Middle frontal gyrus (tissue), 1 donor: ENCODE measurements at regions not wholly inside any gene's neighbourhood (a gene's known extent, or its start where the extent isn't known, plus 50 kb on each side); places are given as distances from the start of the nearest gene placed in this dataset.

ENCODE experiments used
- DNase-seq: peaks from one replicate; pipeline ENCODE4 v3.0.0-alpha.2; 2015; ENCODE audit warnings: low spot score; ENCODE audit errors: extremely low spot score

- no peak for DNase-seq
Observed at GRCh38 chr7:94054130-94054529, 50.0 kb upstream of the BET1 start.

DNA sequence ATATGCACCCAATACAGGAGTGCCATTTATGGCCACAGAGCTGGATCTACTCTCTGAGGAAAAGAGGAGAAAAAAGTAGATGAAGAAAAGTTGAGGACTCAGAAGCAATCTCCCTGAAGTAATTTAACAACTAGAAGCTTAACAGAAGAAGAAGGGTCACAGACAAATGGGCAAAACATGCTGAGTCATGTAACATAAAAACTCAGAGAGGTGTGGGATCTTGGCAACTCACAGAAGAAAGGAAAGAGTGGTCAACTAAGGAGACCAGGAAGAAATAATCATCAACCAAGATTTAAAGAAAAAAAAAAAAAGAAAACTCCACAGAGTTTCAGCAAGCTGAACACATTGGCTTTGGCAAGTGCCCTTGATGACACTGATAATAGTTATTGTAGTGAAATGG lies 51.8 kb upstream of the BET1 start:
- DNase-seq: no peak

DNA sequence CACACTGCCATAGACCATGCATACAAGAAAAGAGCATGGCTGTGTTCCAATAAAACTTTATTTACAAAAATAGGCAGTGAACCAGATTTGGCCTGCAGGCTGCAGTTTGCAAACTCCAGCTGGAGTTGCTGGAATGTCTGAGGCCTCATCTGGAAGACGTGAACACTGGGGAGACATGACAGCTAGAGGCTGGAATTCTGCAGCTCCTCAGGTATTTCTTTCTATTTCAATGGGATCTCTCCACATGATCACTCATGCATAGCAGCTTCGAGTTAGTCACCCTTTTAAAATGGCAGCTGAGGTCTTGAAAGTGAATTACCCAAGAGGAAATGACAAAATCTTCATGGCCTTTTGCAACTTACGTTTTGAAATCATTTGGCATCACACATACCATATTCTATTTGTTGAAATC lies 52.6 kb upstream of the BET1 start:
- no peak for DNase-seq

- DNase-seq: no peak
Observed at GRCh38 chr7:94057955-94058354, 53.8 kb upstream of the BET1 start.

DNA sequence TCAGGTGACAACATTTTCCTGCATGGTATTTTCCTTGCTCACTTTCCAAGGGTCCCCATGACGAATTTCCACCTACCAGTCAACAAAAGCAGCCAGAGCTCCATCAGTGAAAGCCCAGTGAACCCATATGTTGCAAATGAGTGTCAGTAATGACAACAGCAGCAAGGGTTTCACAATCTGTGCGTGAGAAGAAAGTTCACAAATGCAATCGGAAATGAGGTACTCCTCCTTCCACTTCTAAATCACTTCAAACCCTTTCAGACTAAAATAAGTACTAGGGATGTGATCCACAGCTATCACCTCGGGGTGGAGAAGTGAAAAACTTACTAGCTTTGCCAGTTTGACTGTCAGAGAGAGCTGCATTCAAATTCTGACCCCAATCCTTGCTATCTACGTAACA lies 55.6 kb upstream of the BET1 start:
- DNase-seq: no peak

- no peak for DNase-seq
Observed at GRCh38 chr7:94060752-94061151, 56.6 kb upstream of the BET1 start.

GRCh38 chr7:94061326-94061725 lies 57.2 kb upstream of the BET1 start:
- no peak for DNase-seq

DNA sequence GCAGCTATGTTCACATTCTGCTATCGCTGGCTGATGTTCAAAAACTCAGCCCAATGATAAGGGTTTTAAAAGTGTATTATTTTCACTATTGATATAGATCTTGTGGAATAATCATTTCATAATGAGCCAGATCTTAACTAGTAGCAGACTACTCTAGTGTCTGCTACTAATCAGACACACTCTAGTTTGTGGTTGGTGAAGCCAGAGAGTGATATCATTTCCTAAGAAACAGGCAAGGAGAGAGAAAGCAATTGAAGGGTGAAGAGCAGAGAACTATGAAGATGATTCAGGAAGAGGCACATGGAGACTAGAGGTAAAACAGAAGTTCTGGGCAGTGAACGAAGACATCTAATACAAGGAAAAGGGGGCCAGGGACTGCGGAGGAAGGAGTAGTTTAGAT lies 58.2 kb upstream of the BET1 start:
- DNase-seq: no peak

GRCh38 chr7:94064541-94065191 lies 60.5 kb upstream of the BET1 start:
- no peak for DNase-seq

GRCh38 chr7:94067047-94067446 lies 62.9 kb upstream of the BET1 start:
- DNase-seq: no peak

- DNase-seq: no peak
Observed at GRCh38 chr7:94067506-94067905, 63.4 kb upstream of the BET1 start.

GRCh38 chr7:94069162-94069739 lies 65.1 kb upstream of the BET1 start:
- DNase-seq: no peak

- no peak for DNase-seq
Observed at GRCh38 chr7:94080551-94080950, 76.4 kb upstream of the BET1 start.

DNA sequence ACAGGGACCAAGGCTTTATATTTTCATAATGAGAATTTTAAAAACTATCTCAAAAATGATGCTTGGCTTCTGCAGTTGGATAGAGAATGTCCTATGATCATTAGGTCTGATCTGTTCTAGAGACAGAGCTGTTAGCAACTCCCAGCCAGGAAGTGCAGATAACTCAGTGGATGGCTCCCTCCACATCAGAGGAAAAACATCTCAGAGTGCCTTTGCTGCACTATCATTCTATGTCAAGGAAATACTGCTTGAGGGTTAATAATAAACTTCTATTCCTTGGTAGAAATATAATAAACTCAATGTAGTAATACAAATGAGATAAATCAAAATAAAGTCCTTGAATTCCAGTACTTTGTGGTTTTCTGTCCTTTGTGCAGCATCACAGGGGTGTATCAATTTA lies 78.0 kb upstream of the BET1 start:
- no peak for DNase-seq

DNA sequence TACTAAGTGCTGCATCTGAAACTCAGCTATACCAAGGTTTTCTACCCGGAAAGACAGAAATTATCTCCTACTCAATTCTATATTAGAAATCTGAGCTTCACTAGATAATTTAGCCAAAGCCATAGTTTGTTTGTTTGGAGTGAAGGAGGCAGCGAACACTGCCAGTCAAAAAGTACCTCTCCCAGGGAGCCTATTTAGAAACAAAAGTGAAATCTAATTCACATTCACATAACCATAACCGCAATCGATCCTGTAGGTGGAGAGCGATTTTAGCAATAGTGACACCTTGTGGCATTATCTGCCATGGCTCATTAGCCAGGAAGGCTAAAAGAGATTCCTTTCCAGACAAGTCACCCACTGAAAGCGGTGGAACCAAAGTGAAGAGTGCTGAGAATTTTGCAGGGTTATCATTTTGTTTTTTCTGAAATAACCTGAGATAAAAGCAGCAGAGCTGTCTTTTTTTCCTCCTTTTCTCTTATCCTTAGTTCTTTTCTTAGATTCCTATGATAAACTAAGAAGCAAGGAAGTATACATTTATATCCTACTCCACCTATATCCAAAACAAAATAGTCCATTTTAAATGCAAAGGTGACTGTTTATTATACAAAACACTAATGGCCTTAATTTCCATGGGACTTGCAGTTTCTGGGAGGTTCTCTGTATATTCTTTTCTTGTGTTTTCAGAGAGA lies 83.7 kb upstream of the BET1 start:
- DNase-seq: peak; percentile 6

DNA sequence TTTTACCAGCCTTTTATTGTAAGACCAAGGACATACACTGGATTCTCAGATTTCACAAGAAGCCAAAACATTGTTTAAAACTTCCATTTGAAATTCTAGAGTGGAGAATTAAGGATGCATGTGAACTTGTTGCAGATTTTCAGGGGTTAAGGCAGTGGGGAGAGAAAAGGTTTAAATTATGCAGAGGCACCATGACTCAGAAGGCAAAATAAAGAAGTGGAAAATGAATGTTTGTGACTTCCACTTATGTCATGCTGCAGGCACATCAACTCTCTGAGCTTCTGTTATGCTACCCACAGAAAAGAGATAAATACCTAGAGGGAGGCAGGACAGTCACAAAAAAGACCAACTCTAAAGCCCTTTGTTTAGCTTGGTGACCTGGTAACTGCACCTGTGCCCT lies 84.4 kb upstream of the BET1 start:
- DNase-seq: no peak

GRCh38 chr7:94089806-94090205 lies 85.7 kb upstream of the BET1 start:
- DNase-seq: no peak

- no peak for DNase-seq
Observed at GRCh38 chr7:94092980-94093379, 88.8 kb upstream of the BET1 start.

DNA sequence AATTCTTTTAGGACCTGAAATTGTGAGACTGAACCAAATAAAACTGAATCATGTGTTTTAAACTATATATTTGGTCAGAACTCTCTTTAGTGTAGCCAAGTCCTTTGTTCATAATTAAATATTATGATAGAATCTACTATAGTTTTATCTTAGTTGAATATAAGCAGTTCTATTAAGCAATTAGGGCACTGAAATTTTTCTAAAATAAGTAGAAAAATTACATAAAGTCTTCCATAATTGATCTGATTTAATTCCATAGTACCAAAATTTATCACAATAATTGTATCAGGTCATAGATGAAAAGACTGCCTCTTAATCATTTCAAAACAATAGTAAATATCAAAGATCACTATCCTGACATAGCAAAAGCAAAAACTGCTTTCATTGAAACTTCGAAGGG lies 90.1 kb upstream of the BET1 start:
- DNase-seq: no peak

DNA sequence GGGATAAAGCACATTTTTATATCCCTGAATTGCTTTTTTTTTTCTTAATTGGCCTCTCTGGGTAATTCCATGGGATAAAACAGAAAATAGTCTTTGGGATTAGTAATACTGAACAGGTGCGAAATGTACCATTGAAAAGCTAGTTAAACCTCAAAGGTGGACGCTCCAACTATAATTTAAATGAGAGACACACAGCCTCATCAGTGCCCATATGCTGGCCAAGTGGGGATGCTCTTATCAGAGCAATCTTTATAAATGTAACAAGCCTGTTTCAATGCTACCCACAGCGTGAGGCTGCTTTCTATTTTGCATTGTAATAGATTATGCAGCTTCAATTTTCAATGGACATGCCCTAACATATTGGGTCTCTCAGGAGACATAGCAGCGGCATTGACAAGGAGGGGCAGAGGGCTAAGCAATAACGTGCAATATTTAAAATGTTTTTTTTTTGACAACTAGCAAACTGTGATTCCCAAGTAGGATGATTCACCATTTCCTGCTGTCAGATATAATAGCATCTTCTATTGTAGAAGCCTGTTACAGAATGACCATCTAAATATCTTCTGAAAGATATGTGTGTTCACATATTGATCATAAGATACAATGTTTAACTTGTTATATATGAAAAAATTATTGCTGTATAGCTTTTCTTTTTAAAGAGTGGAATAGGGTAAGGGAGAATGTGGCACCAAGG lies 91.3 kb upstream of the BET1 start:
- DNase-seq: no peak

- no peak for DNase-seq
Observed at GRCh38 chr7:94099679-94100078, 95.5 kb upstream of the BET1 start.

DNA sequence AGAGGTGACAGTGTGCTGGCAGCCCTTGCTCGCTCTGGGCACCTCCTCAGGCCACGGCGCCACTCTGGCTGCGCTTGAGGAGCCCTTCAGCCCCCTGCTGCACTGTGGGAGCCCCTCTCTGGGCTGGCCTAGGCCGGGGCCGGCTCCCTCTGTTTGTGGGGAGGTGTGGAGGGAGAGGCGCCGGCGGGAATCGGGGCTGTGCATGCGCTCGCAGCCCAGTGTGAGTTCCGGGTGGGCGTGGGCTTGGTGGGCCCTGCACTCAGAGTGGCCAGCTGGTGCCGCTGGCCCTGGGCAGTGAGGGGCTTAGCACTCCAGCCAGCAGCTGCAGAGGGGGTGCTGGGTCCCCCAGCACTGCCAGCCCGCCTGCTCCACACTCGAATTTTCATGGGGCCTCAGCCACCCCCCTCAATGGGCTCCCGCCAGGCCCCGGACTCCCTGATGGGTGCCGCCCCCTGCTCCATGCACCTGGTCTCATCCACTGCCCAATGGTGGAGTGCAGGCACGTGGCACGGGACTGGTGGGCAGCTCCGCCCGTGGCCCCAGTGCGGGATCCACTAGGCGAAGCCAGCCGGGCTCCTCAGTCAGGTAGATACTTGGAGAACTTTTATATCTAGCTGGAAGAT lies 96.7 kb upstream of the BET1 start:
- no peak for DNase-seq
